GM10847 (cell line): ENCODE measurements at regions not wholly inside any gene's neighbourhood (a gene's known extent, or its start where the extent isn't known, plus 50 kb on each side); places are given as distances from the start of the nearest gene placed in this dataset.

Source experiments
- POLR2A ChIP-seq: IDR thresholded peaks from 2 replicates; pipeline ENCODE4 v1.6.1; 2011; ENCODE audit not compliant: insufficient read length; ENCODE audit errors: extremely low read depth

GRCh38 chr14:65204056-65204455, 101.7 kb upstream of the MAX start:
- TF ChIP-seq POLR2A = no peak

GRCh38 chr14:65206078-65206447, 103.7 kb upstream of the MAX start:
- no peak for TF ChIP-seq POLR2A

DNA sequence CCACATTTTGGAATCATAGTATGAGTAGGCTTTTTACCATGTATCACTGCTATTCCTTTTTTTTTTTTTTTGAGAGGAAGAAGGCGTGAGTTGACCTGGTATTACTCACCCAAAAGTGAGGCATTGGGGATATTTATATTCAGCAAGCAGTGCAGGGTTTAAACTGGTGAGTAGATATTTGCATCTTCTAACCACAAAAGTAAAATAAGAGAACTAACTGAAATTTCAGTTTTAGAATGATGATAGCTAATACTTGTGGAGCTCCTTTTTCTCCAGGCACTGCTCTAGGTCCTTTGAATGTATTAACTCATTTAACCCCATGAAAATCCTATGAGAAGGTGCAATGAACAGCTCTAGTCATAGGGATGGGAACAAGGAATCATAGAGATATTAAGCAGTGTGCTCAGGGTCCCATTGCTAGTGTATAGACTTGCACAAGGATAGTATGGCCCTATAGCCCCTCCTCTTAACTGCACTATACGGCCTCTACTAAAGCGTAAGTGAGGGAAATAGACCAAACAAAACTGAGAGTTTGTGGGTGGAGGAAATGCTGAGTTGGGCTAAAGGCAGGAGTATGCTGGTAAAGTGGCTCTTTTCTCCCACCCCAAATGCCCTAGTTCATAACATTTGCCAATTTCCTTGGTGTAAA, 104.3 kb upstream of the MAX start:
- no peak for TF ChIP-seq POLR2A

DNA sequence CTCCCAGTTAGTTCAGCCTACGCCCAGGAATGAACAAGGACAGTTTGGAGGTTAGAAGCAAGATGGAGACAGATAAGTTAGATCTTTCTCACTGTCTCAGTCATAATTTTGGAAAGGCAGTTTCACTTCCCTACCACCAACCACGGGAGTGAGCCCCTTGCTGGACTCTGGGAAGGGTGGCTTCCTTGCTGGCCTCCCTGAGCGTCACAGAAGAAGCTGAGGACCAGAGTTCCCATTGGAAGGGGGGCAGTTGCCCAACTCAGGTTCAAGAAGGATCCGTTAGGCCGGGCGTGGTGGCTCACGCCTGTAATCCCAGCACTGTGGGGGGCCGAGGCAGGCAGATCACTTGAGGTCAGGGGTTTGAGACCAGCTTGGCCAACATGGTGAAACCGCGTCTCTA, 106.2 kb upstream of the MAX start:
- TF ChIP-seq POLR2A = no peak

- TF ChIP-seq POLR2A = no peak
Observed at GRCh38 chr14:65210118-65210821, 108.0 kb upstream of the MAX start.

DNA sequence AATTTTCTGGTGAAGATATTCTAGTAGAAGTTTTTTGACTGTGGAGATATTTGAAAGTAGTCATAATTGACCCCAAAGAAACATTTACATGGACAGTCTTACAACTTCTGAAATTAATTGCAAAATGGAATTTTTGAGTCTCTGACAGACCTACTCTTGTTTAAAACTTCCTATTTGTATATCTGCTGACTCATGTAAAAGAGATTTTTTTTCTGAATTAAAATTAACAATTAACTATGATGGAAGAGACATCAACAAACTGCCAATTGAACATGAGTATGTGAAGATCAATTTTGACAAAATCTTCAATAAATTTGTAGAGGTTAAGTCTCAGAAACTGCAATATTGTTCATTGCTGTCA, 108.5 kb upstream of the MAX start:
- TF ChIP-seq POLR2A = no peak

DNA sequence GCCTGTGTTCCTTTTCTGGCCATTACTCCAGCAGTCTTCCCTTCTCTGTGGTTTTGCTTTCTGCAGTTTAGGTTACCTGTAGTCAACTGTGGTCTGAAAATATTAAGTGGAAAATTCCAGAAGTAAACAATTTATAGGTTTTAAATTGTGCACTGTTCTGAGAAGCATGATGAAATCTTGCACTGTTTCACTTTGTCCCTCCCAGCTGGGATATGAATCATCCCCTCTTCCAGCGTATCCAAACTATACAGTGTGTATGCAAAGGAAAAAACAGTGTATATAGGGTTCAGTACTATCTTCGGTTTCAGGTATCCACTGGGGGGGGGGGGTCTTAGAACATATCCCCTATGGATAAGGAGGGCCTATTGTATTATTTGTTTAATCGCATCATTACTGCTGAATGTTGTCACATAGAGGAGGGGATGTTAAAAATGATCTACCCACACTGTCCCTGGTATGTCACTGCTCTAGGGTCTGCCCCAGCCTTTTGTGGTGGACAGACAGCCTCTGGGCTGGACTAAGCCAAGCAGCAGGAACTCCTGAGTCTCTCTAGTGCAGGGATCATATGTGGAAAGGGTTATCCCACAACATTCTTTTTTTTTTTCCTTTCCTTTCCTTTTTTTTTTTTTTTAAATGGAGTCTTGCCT, 109.1 kb upstream of the MAX start:
- TF ChIP-seq POLR2A = no peak

DNA sequence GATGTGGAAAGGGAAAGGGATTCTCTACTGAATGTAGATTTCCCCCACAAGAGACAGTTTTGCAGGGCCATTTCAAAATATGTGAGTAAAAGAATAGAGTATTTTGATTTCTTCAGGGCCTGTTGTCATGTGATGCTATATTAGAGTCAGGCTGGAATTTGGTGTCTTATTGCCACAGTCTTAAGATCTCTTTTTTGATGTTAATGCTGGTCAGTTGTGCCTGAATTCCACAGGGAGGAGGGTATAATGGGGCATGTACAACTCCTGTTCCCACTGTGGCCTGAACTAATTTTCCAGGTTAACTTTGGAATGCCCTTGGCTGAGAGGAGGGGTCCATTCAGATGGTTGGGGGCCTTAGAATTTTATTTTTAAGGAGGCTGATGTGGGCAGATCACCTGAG, 111.0 kb upstream of the MAX start:
- no peak for TF ChIP-seq POLR2A

GRCh38 chr14:65214741-65215140, 112.4 kb upstream of the MAX start:
- no peak for TF ChIP-seq POLR2A

GRCh38 chr14:65219353-65219752, 117.0 kb upstream of the MAX start:
- no peak for TF ChIP-seq POLR2A

GRCh38 chr14:65222440-65222858, 120.1 kb upstream of the MAX start:
- no peak for TF ChIP-seq POLR2A

- TF ChIP-seq POLR2A = no peak
Observed at GRCh38 chr14:65223636-65224035, 121.3 kb upstream of the MAX start.

- no peak for TF ChIP-seq POLR2A
Observed at GRCh38 chr14:65224799-65225198, 122.5 kb upstream of the MAX start.

- no peak for TF ChIP-seq POLR2A
Observed at GRCh38 chr14:65225299-65226159, 123.2 kb upstream of the MAX start.

GRCh38 chr14:65226824-65227604, 124.7 kb upstream of the MAX start:
- TF ChIP-seq POLR2A = no peak
